ENCODE measurements at regions not wholly inside any gene's neighbourhood (a gene's known extent, or its start where the extent isn't known, plus 50 kb on each side); places are given as distances from the start of the nearest gene placed in this dataset.

DNA sequence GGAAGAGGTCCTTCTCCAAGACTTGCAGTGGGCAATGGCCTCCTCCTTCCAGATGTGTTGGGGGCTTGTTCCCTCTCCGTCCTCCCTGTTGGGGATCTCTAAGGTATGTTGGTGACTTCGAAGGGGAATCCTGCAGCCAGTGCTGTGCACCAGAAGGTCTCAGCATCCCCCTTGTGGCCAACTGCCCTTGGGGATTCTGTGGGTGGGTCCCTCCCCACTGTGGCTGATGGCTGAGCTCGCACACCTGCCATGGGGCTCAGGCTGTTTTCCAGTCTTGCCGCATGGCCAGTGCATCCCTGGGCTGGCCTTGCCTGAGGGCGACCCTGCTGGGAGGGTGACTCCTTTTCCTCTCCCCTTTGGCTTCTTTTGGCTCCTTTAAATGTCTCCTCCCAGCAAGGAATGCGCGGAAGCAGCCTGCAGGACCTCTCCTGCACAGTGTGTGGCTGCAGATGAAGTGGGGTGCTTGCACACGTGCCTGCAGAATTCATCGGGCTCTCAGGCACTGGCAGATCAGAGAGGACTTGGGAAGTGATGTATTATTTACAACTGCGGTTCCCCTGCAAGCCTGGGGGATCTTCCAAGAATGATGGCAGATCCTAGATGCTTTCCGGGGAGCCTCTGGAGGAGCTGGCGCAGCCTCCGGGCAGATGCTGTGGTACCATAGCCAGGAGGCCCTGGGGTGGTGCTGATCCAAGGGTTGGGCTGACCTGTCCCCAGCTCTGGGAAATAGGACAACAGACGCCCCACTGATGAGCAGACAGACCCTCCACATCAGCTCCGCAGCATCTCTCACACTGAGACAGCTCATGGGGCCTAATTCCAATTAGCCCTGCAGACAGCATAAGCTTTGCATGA lies 410.0 kb downstream of the TCERG1L start:
- dilution Hi-C loops (cut with MboI; ENCODE audit: extremely low pct_ligation_motif_present, low sequenced_read_pairs): no loop called here
- TF ChIP-seq, protein P1, sequence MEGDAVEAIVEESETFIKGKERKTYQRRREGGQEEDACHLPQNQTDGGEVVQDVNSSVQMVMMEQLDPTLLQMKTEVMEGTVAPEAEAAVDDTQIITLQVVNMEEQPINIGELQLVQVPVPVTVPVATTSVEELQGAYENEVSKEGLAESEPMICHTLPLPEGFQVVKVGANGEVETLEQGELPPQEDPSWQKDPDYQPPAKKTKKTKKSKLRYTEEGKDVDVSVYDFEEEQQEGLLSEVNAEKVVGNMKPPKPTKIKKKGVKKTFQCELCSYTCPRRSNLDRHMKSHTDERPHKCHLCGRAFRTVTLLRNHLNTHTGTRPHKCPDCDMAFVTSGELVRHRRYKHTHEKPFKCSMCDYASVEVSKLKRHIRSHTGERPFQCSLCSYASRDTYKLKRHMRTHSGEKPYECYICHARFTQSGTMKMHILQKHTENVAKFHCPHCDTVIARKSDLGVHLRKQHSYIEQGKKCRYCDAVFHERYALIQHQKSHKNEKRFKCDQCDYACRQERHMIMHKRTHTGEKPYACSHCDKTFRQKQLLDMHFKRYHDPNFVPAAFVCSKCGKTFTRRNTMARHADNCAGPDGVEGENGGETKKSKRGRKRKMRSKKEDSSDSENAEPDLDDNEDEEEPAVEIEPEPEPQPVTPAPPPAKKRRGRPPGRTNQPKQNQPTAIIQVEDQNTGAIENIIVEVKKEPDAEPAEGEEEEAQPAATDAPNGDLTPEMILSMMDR (optimal IDR thresholded peaks at IDR 0.05 in 1 of 3, IDR thresholded peaks at IDR 0.05 in 1 of 3, conservative IDR thresholded peaks at IDR 0.05 in 1 of 3; ENCODE audit: extremely low read depth in 1 of 3, insufficient read depth in 2 of 3, low read length in 3 of 3): no peak
- no peak for TF ChIP-seq EZH2 (IDR thresholded peaks at IDR 0.05; ENCODE audit: low read length)
- Histone ChIP-seq H3K36me3 (ENCODE audit: control insufficient read depth in 2 of 2, extremely low read depth in 1 of 2, insufficient read depth in 2 of 2, low read length in 2 of 2) (no peaks in the 10 kb centered on the region), H3K27me3 (ENCODE audit: control insufficient read depth, extremely low read depth, insufficient read depth, low read length) (no peaks in the 10 kb centered on the region), H2AFZ (ENCODE audit: control insufficient read depth, low read length) (no peak overlapping the region), H3K9me3 (ENCODE audit: control insufficient read depth, low read depth, low read length) (peaks cover 25% of the 10 kb centered on the region), H3K4me2 (ENCODE audit: control insufficient read depth, extremely low read depth, insufficient read depth, low read depth, low read length) (no peak overlapping the region), H3K4me3 (ENCODE audit: control insufficient read depth in 2 of 3, extremely low read depth in 1 of 3, insufficient read depth in 2 of 3, low read depth in 1 of 3, low read length in 3 of 3) (no peak overlapping the region), H3K79me2 (ENCODE audit: control insufficient read depth, insufficient read depth, low read length) (no peaks in the 10 kb centered on the region), H3K27ac (ENCODE audit: control insufficient read depth, insufficient read depth, low read length) (no peak overlapping the region), H3K9ac (ENCODE audit: control insufficient read depth, extremely low read depth, insufficient read depth, low read length) (no peak overlapping the region), H3K9me1 (ENCODE audit: control insufficient read depth, extremely low read depth, insufficient read depth, low read length) (no peaks in the 10 kb centered on the region), H4K20me1 (ENCODE audit: control insufficient read depth, extremely low read depth, insufficient read depth, low read length) (no peaks in the 10 kb centered on the region), H3K4me1 (ENCODE audit: control insufficient read depth, extremely low read depth, insufficient read depth, low read length) (no peaks in the 10 kb centered on the region)
- DNase-seq (ENCODE audit: low read depth, low spot score): no peak
- no peak for FAIRE-seq

DNA sequence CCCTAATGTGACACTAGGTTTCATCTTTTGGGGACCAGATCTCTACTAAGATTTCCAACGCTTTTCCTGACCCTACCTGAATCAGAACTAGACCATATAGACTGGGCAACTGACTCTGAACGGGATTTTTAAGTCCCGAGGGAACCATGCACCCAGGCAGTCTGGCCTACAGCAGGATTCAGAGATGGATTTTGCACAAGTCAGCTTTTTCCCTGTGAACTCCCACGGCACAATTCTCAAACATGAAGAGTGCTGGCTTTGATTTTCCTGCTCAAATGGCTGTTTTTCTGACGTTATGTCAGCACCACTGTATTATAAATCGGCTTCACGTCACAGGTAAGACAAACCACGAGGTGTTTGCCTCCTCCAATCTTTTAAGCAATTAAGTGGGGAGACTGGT lies 409.1 kb downstream of the TCERG1L start:
- Histone ChIP-seq H4K20me1 (ENCODE audit: control insufficient read depth, extremely low read depth, insufficient read depth, low read length) (no peaks in the 10 kb centered on the region), H2AFZ (ENCODE audit: control insufficient read depth, low read length) (no peak overlapping the region), H3K4me1 (ENCODE audit: control insufficient read depth, extremely low read depth, insufficient read depth, low read length) (no peaks in the 10 kb centered on the region), H3K36me3 (ENCODE audit: control insufficient read depth in 2 of 2, extremely low read depth in 1 of 2, insufficient read depth in 2 of 2, low read length in 2 of 2) (no peaks in the 10 kb centered on the region), H3K4me3 (ENCODE audit: control insufficient read depth in 2 of 3, extremely low read depth in 1 of 3, insufficient read depth in 2 of 3, low read depth in 1 of 3, low read length in 3 of 3) (no peak overlapping the region), H3K9me1 (ENCODE audit: control insufficient read depth, extremely low read depth, insufficient read depth, low read length) (no peaks in the 10 kb centered on the region), H3K27ac (ENCODE audit: control insufficient read depth, insufficient read depth, low read length) (no peak overlapping the region), H3K27me3 (ENCODE audit: control insufficient read depth, extremely low read depth, insufficient read depth, low read length) (no peaks in the 10 kb centered on the region), H3K79me2 (ENCODE audit: control insufficient read depth, insufficient read depth, low read length) (no peaks in the 10 kb centered on the region), H3K9me3 (ENCODE audit: control insufficient read depth, low read depth, low read length) (peaks cover 26% of the 10 kb centered on the region), H3K9ac (ENCODE audit: control insufficient read depth, extremely low read depth, insufficient read depth, low read length) (no peak overlapping the region), H3K4me2 (ENCODE audit: control insufficient read depth, extremely low read depth, insufficient read depth, low read depth, low read length) (no peak overlapping the region)
- dilution Hi-C loops (cut with MboI; ENCODE audit: extremely low pct_ligation_motif_present, low sequenced_read_pairs): no loop called here
- TF ChIP-seq, protein P1 (optimal IDR thresholded peaks at IDR 0.05 in 1 of 3, IDR thresholded peaks at IDR 0.05 in 1 of 3, conservative IDR thresholded peaks at IDR 0.05 in 1 of 3; ENCODE audit: extremely low read depth in 1 of 3, insufficient read depth in 2 of 3, low read length in 3 of 3): no peak
- no peak for TF ChIP-seq EZH2 (IDR thresholded peaks at IDR 0.05; ENCODE audit: low read length)
- no peak for DNase-seq (ENCODE audit: low read depth, low spot score)
- no peak for FAIRE-seq
